Gastroesophageal sphincter (tissue), 3 donors: ENCODE measurements at regions not wholly inside any gene's neighbourhood (a gene's known extent, or its start where the extent isn't known, plus 50 kb on each side); places are given as distances from the start of the nearest gene placed in this dataset.

Source experiments
- CTCF ChIP-seq, 4 experiments: fragments of 200-600 bp in 2 of 4; fragments of 450-650 bp in 2 of 4; sonication (generic) in 1 of 4; IDR thresholded peaks; one replicate each; pipeline ENCODE4 v1.5.1; 2017 to 2019; ENCODE audit warnings: antibody characterized with exemption in 4 of 4, mild to moderate bottlenecking in 2 of 4, moderate library complexity in 2 of 4
- EP300 ChIP-seq: sonication (generic); formaldehyde crosslinking; IDR thresholded peaks from one replicate; pipeline ENCODE4 v1.6.1; 2017; ENCODE audit warnings: antibody characterized with exemption, mild to moderate bottlenecking
- POLR2A ChIP-seq, 2 donors: fragments of 450-650 bp; IDR thresholded peaks; one replicate each; pipeline ENCODE4 v1.6.1; 2017; ENCODE audit warnings: antibody characterized with exemption in 2 of 2, mild to moderate bottlenecking in 2 of 2, moderate library complexity in 1 of 2
- POLR2AphosphoS5 ChIP-seq: sonication (generic); formaldehyde crosslinking; IDR thresholded peaks from one replicate; pipeline ENCODE4 v1.6.1; 2017; ENCODE audit warnings: antibody characterized with exemption

- TF ChIP-seq POLR2A (IDR thresholded peaks at IDR 0.05) (no peak), CTCF (IDR thresholded peaks at IDR 0.05) (no peak), EP300 (no peak), POLR2AphosphoS5 (no peak)
Observed at GRCh38 chr22:49008682-49009235, 818.9 kb downstream of the BRD1 start.
